ENCODE measurements at regions not wholly inside any gene's neighbourhood (a gene's known extent, or its start where the extent isn't known, plus 50 kb on each side); places are given as distances from the start of the nearest gene placed in this dataset.

DNA sequence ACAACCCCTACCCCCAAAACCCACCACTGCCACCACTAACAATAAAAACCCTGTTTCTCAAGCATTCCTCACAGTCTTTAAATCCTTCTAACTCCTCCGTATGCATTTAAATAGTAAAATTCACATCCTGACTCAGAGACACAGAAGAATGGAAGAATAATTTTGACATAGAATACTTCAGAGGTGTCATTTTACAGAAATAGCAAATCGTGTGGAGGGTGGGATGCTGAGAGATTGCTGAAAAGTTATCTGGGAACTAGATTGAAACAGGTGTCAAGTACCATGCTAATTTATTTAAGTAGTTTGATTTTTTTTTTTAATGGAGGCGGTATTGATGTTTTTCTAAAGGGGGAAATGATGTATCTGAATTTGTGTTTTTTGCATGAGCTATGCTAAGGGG, 575.2 kb upstream of the TPK1 start:
- Histone ChIP-seq H3K36me3 (ENCODE audit: control insufficient read depth, insufficient read depth, low read length) (no peaks in the 10 kb centered on the region), H3K9ac (ENCODE audit: insufficient read depth in 1 of 2, low read depth in 2 of 2, low read length in 2 of 2) (no peak overlapping the region), H3K9me1 (ENCODE audit: control insufficient read depth, insufficient read depth, low read length) (no peaks in the 10 kb centered on the region), H3K4me3 (no peak overlapping the region), H3K4me2 (ENCODE audit: insufficient read depth, low read length) (no peak overlapping the region), H3K79me2 (ENCODE audit: control insufficient read depth, insufficient read depth, low read length) (no peaks in the 10 kb centered on the region), H3K27ac (ENCODE audit: extremely low read depth, low read depth, low read length) (no peak overlapping the region), H4K20me1 (replicated peaks; ENCODE audit: control insufficient read depth, insufficient read depth, low read length) (no peaks in the 10 kb centered on the region), H2AFZ (ENCODE audit: low read depth, low read length) (no peak overlapping the region), H3K4me1 (replicated peaks in 1 of 2; ENCODE audit: control insufficient read depth in 2 of 2, insufficient read depth in 2 of 2, low read length in 2 of 2) (no peaks in the 10 kb centered on the region), H3K27me3 (ENCODE audit: control insufficient read depth in 2 of 2, insufficient read depth in 2 of 2, low read length in 2 of 2) (no peaks in the 10 kb centered on the region), H3K9me3 (replicated peaks; ENCODE audit: control insufficient read depth, insufficient read depth, low read depth, low read length) (no peaks in the 10 kb centered on the region; the same call in 1 of the 2 replicates)
- in situ Hi-C loops (cut with MboI) (no loop called here), intact Hi-C loops (cut with micrococcal nuclease) (no loop called here)
- no peak for DNase-seq (ENCODE audit: extremely low read depth in 1 of 4, low spot score in 3 of 4)
- FAIRE-seq: no peak
- BruUV-seq (replicated peaks): no TSS peak
- ChIA-PET POLR2A (no interaction called here), CTCF (ENCODE audit: low intra/inter-chr PET ratio) (no interaction called here)
- WGBS (ENCODE audit: insufficient coverage, low coverage, missing lambda C conversion rate): 0% methylated on average over 3 of the region's 3 CpGs
- no peak for ATAC-seq
- no peak for TF ChIP-seq ZFP1 (CRISPR knock-in tag; IDR thresholded peaks at IDR 0.05)
- TF ChIP-seq CBFB (CRISPR knock-in tag; IDR thresholded peaks at IDR 0.05): no peak
- no peak for TF ChIP-seq HLTF (IDR thresholded peaks at IDR 0.05)
- TF ChIP-seq ZNF23 (CRISPR knock-in tag; IDR thresholded peaks at IDR 0.05): no peak
- no peak for TF ChIP-seq CBX5 (IDR thresholded peaks at IDR 0.05; ENCODE audit: borderline replicate concordance, low read depth)
- TF ChIP-seq ZNF12 (CRISPR knock-in tag; IDR thresholded peaks at IDR 0.05): no peak
- no peak for TF ChIP-seq ZBTB17 (CRISPR knock-in tag; IDR thresholded peaks at IDR 0.05)
- TF ChIP-seq PCBP2 (IDR thresholded peaks at IDR 0.05; ENCODE audit: low read depth, low read length, poor library complexity, severe bottlenecking): no peak
- TF ChIP-seq POLR3G (IDR thresholded peaks at IDR 0.05; ENCODE audit: extremely low read depth, insufficient read length, insufficient replicate concordance): no peak
- TF ChIP-seq CEBPB (tag; IDR thresholded peaks at IDR 0.05): no peak
- TF ChIP-seq NCOA2 (IDR thresholded peaks at IDR 0.05; ENCODE audit: partially characterized antibody in 2 of 2): no peak
- TF ChIP-seq MAFK (IDR thresholded peaks at IDR 0.05; ENCODE audit: low read length): no peak
- no peak for TF ChIP-seq PRMT5 (CRISPR knock-in tag; IDR thresholded peaks at IDR 0.05)
- no peak for TF ChIP-seq NBN (IDR thresholded peaks at IDR 0.05; ENCODE audit: low read depth)
- TF ChIP-seq KLF13 (tag; IDR thresholded peaks at IDR 0.05; ENCODE audit: borderline replicate concordance, low read depth): no peak
- no peak for TF ChIP-seq RBM25 (IDR thresholded peaks at IDR 0.05; ENCODE audit: low read depth, low read length, severe bottlenecking)
- TF ChIP-seq, protein P1, sequence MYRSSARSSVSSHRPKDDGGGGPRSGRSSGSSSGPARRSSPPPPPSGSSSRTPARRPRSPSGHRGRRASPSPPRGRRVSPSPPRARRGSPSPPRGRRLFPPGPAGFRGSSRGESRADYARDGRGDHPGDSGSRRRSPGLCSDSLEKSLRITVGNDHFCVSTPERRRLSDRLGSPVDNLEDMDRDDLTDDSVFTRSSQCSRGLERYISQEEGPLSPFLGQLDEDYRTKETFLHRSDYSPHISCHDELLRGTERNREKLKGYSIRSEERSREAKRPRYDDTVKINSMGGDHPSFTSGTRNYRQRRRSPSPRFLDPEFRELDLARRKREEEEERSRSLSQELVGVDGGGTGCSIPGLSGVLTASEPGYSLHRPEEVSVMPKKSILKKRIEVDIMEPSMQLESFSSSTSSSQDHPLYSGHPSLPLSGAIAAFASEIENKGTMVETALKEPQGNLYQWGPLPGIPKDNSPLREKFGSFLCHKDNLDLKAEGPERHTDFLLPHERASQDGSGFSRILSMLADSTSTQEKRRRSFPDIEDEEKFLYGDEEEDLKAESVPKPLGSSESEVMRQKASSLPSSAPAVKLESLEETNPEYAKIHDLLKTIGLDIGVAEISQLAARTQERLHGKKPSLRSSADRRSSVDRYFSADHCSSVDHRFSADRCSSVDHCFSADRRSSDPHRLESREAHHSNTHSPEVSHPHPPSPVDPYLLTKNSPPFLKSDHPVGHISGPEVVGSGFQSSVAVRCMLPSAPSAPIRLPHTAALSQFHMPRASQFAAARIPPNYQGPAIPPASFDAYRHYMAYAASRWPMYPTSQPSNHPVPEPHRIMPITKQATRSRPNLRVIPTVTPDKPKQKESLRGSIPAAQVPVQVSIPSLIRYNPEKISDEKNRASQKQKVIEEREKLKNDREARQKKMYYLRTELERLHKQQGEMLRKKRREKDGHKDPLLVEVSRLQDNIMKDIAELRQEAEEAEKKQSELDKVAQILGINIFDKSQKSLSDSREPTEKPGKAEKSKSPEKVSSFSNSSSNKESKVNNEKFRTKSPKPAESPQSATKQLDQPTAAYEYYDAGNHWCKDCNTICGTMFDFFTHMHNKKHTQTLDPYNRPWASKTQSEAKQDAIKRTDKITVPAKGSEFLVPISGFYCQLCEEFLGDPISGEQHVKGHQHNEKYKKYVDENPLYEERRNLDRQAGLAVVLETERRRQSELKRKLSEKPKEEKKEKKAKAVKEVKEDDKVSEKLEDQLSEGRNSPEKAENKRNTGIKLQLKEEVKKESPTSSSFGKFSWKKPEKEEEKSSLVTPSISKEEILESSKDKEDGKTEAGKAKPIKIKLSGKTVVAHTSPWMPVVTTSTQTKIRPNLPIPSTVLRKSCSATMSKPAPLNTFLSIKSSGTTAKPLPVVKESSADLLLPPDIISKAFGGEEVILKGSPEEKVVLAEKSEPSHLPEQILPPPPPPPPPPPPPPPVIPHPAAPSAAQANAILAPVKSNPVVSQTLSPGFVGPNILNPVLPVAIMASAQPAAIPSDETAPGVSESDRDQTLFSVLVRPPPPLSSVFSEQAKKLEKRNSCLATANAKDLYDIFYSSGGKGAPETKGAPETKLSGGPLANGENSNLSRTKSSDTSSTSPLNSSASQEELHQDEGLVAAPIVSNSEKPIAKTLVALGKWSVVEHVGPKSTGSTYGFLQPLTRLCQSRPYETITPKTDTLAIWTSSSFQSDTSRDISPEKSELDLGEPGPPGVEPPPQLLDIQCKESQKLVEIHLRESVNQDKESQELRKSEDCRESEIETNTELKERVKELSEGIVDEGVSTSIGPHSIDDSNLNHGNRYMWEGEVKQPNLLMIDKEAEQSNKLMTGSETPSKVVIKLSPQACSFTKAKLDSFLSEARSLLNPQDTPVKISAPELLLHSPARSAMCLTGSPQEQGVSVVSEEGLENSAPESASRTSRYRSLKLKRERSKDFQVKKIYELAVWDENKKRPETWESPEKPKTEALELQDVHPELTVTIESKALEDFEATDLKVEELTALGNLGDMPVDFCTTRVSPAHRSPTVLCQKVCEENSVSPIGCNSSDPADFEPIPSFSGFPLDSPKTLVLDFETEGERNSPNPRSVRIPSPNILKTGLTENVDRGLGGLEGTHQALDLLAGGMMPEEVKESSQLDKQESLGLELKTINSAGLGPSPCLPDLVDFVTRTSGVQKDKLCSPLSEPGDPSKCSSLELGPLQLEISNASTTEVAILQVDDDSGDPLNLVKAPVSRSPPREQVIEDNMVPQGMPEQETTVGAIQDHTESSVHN (IDR thresholded peaks at IDR 0.05; ENCODE audit: borderline replicate concordance in 1 of 2, low read depth in 1 of 2): no peak
- TF ChIP-seq RBFOX2 (IDR thresholded peaks at IDR 0.05; ENCODE audit: low read depth, low read length): no peak

Data from K562 (cell line).